GM13977 (cell line): ENCODE measurements at regions not wholly inside any gene's neighbourhood (a gene's known extent, or its start where the extent isn't known, plus 50 kb on each side); places are given as distances from the start of the nearest gene placed in this dataset.

Source experiments
- DNase-seq: peaks from one replicate; pipeline ENCODE4 v3.0.0; 2012; ENCODE audit warnings: low spot score
- in situ Hi-C: fragments of 300-500 bp; cut with MboI; formaldehyde crosslinking; loops from one replicate; pipeline ENCODE4 v1.12.0; 2022; ENCODE audit warnings: low sequenced_read_pairs, low pct_unique_long_range_greater_than_20kb, mixed read lengths, inconsistent platforms; ENCODE audit not compliant: unreplicated experiment
- TF ChIP-seq, protein P1 (sequence below): IDR thresholded peaks from 2 replicates; pipeline ENCODE4 v1.5.1; 2012; ENCODE audit warnings: mild to moderate bottlenecking, control low read depth; ENCODE audit not compliant: insufficient read depth; ENCODE audit errors: extremely low read depth, missing control alignments

- TF ChIP-seq, protein P1, sequence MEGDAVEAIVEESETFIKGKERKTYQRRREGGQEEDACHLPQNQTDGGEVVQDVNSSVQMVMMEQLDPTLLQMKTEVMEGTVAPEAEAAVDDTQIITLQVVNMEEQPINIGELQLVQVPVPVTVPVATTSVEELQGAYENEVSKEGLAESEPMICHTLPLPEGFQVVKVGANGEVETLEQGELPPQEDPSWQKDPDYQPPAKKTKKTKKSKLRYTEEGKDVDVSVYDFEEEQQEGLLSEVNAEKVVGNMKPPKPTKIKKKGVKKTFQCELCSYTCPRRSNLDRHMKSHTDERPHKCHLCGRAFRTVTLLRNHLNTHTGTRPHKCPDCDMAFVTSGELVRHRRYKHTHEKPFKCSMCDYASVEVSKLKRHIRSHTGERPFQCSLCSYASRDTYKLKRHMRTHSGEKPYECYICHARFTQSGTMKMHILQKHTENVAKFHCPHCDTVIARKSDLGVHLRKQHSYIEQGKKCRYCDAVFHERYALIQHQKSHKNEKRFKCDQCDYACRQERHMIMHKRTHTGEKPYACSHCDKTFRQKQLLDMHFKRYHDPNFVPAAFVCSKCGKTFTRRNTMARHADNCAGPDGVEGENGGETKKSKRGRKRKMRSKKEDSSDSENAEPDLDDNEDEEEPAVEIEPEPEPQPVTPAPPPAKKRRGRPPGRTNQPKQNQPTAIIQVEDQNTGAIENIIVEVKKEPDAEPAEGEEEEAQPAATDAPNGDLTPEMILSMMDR = no peak
Measured at GRCh38 chr1:208405014-208405413, 160.8 kb upstream of the PLXNA2 start.

GRCh38 chr1:208409176-208409575 lies 165.0 kb upstream of the PLXNA2 start:
- in situ Hi-C loops = no loop called here
- no peak for DNase-seq
- TF ChIP-seq, protein P1 = no peak

More at GRCh38 chr1:208405014-208405413, 160.8 kb upstream of the PLXNA2 start:
- DNase-seq = no peak
- in situ Hi-C loops = no loop called here

GRCh38 chr1:208410409-208410808 lies 166.2 kb upstream of the PLXNA2 start:
- TF ChIP-seq, protein P1 = no peak
- no peak for DNase-seq
- in situ Hi-C loops = no loop called here

DNA sequence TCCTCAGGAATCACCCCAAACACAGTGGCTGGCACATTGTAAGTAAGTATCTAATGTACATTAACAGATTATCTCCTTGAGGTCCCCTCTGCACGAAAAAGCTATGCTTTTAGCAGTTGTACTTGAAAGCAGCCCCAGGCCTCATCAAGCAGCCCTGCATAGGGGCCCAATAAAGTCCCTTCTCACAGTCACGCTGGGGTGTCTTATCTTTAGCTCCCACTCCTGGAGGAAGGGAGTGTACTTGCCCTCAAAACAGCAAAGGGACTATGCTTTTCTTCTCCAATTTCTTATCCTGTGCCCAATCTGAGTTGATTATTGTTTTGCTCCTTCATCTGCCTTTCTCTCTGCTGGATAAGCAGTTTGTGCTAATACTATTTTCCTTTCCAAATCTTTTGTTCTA lies 168.8 kb upstream of the PLXNA2 start:
- in situ Hi-C loops = no loop called here
- DNase-seq = no peak
- TF ChIP-seq, protein P1 = no peak

DNA sequence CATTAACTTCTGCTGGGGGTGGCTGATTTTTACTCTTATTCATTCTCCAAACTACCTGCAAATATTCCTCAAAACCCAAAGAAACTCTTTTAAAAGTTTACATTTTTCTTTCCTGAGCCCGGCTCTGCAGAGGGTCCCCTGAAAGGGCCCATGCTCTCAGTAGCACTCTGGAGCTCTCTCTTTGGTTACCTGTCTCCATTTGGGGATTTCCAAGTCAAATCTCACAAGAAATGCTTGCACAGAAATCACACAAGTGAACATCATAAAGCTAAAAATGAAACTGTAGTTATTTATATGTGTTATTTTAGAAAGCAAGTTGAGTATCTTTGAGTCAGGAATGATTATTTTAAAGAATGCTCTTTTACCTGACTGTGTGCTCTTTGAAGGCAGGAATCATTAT lies 174.5 kb upstream of the PLXNA2 start:
- in situ Hi-C loops = no loop called here
- TF ChIP-seq, protein P1 = no peak
- DNase-seq = no peak

DNA sequence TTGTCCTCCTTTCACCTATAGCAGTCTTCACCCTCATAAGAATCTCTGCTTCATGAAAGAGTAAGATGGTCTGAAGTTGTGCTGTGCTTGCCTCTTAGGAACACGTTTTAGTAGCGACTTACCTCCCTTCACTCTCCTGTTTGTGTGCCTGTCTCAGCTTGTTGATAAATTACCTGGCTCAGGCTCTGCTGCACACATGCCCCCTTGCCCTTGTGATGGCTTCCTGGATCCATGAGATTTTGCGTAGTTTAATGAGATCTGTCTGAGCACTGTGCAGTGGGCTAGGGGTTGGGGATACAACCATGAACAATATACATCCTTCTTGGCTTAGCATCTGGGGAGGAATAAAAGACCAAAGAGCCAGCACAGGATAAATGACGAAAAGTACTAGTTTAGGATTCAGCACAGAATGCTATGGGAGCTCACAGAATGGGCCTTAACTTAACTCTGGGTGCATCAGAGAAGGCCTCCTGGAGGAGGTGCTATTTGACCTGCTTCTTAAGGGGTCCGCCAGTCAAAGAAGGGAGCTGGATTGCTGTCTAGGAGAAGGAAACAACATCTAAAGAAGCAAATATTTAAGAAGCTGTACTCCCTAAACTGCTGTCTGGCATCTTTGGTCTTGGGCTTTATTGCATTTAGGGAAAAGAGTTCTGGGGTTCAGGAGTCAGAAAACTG lies 175.7 kb upstream of the PLXNA2 start:
- in situ Hi-C loops = no loop called here
- TF ChIP-seq, protein P1 = no peak
- no peak for DNase-seq
